ENCODE measurements at regions not wholly inside any gene's neighbourhood (a gene's known extent, or its start where the extent isn't known, plus 50 kb on each side); places are given as distances from the start of the nearest gene placed in this dataset.

DNA sequence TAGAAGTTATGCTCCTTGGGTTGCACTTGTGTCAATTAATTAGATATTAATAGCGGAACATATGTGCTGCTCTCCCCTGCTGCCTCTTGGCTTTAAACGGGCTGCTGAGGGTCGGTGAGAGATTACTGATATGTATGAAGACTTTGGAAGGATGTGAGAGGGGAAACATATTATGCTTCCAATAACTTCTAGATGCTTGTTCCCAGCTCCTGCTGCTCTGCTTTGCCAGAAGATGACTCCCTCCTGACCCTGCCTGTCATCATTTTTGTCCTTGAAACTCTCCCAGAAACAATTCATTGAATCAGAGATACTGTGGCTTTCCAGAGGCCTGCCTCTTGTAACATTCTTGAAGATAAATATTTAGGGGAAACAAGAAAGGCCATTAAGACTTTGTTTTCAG lies 300.1 kb upstream of the STXBP6 start:
- Histone ChIP-seq H3K9me2 (replicated peaks; ENCODE audit: insufficient read depth, low read length) (no peaks in the 10 kb centered on the region), H3K9ac (ENCODE audit: low read length) (no peak overlapping the region), H3K27ac (ENCODE audit: low read depth, low read length) (no peak overlapping the region), H3K9me3 (ENCODE audit: insufficient read depth, low read length) (no peaks in the 10 kb centered on the region), H3K4me3 (ENCODE audit: insufficient read depth, low read length, poor library complexity, severe bottlenecking) (no peak overlapping the region), H2AFZ (ENCODE audit: low read depth, low read length, severe bottlenecking) (no peak overlapping the region), H3K27me3 (ENCODE audit: low read length) (no peaks in the 10 kb centered on the region), H3K79me2 (ENCODE audit: insufficient read depth, low read length) (no peaks in the 10 kb centered on the region), H3F3A (ENCODE audit: insufficient read depth) (no peaks in the 10 kb centered on the region), H3K4me2 (ENCODE audit: low read depth, low read length, poor library complexity, severe bottlenecking) (no peak overlapping the region), H3K36me3 (ENCODE audit: low read length) (no peaks in the 10 kb centered on the region), H4K20me1 (ENCODE audit: low read depth, low read length) (no peaks in the 10 kb centered on the region)
- TF ChIP-seq, protein P1, sequence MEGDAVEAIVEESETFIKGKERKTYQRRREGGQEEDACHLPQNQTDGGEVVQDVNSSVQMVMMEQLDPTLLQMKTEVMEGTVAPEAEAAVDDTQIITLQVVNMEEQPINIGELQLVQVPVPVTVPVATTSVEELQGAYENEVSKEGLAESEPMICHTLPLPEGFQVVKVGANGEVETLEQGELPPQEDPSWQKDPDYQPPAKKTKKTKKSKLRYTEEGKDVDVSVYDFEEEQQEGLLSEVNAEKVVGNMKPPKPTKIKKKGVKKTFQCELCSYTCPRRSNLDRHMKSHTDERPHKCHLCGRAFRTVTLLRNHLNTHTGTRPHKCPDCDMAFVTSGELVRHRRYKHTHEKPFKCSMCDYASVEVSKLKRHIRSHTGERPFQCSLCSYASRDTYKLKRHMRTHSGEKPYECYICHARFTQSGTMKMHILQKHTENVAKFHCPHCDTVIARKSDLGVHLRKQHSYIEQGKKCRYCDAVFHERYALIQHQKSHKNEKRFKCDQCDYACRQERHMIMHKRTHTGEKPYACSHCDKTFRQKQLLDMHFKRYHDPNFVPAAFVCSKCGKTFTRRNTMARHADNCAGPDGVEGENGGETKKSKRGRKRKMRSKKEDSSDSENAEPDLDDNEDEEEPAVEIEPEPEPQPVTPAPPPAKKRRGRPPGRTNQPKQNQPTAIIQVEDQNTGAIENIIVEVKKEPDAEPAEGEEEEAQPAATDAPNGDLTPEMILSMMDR (IDR thresholded peaks at IDR 0.05; ENCODE audit: insufficient read depth, low read length, poor library complexity, severe bottlenecking) = no peak
- no peak for TF ChIP-seq EZH2phosphoT487 (conservative IDR thresholded peaks at IDR 0.05; ENCODE audit: low read length)

DNA sequence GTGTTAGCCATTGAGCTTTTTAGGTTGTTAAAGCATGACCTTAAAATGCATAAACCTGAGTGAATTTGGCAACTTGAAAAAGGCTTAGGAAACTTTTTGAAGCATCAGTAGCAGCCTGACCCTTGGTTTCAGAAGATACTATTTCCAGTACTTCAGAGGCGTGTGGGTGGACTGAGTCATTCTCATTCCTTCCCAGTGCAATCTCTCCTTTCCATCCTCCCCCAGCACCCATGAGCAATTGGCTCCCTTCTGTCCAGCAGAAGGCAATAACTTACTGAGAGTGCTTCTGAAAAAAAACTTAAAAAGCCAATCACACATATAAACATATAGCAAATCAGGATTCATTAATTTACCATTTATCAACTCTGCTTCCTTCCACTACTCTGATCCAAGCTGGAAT lies 299.3 kb upstream of the STXBP6 start:
- Histone ChIP-seq H3K9me2 (replicated peaks; ENCODE audit: insufficient read depth, low read length) (no peaks in the 10 kb centered on the region), H3K9me3 (ENCODE audit: insufficient read depth, low read length) (no peaks in the 10 kb centered on the region), H2AFZ (ENCODE audit: low read depth, low read length, severe bottlenecking) (no peak overlapping the region), H3K9ac (ENCODE audit: low read length) (no peak overlapping the region), H3K36me3 (ENCODE audit: low read length) (no peaks in the 10 kb centered on the region), H3F3A (ENCODE audit: insufficient read depth) (no peaks in the 10 kb centered on the region), H3K27me3 (ENCODE audit: low read length) (no peaks in the 10 kb centered on the region), H3K27ac (ENCODE audit: low read depth, low read length) (no peak overlapping the region), H3K79me2 (ENCODE audit: insufficient read depth, low read length) (no peaks in the 10 kb centered on the region), H4K20me1 (ENCODE audit: low read depth, low read length) (no peaks in the 10 kb centered on the region), H3K4me2 (ENCODE audit: low read depth, low read length, poor library complexity, severe bottlenecking) (no peak overlapping the region), H3K4me3 (ENCODE audit: insufficient read depth, low read length, poor library complexity, severe bottlenecking) (no peak overlapping the region)
- TF ChIP-seq, protein P1 (IDR thresholded peaks at IDR 0.05; ENCODE audit: insufficient read depth, low read length, poor library complexity, severe bottlenecking) = no peak
- TF ChIP-seq EZH2phosphoT487 (conservative IDR thresholded peaks at IDR 0.05; ENCODE audit: low read length) = no peak

DNA sequence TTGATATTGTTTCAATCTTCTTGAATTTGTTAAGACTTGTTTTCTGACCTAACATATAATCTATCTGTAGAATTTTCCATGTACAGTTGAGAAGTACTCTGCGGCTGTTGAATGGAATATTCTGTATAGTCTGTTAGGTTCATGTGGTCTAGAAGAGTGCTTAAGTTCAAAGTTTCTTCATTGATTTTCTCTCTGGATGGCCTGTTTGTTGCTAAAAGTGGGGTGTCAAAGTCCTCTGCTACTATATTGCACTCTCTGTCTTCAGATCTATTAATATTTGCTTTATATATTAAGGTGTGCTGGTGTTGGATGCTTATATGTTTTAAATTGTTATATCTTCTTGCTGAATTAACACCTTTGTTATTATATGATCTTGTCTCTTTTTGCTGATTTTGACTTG lies 290.9 kb upstream of the STXBP6 start:
- no peaks in the 10 kb centered on the region for H3K79me2 ChIP-seq (ENCODE audit: insufficient read depth, low read length)
- no peaks in the 10 kb centered on the region for H3K9me3 ChIP-seq (ENCODE audit: insufficient read depth, low read length)
- no peak overlapping the region for H3K4me2 ChIP-seq (ENCODE audit: low read depth, low read length, poor library complexity, severe bottlenecking)
- no peaks in the 10 kb centered on the region for H3K36me3 ChIP-seq (ENCODE audit: low read length)
- H3F3A ChIP-seq (ENCODE audit: insufficient read depth) = no peaks in the 10 kb centered on the region
- H3K9ac ChIP-seq (ENCODE audit: low read length) = no peak overlapping the region
- no peak overlapping the region for H2AFZ ChIP-seq (ENCODE audit: low read depth, low read length, severe bottlenecking)
- H3K4me3 ChIP-seq (ENCODE audit: insufficient read depth, low read length, poor library complexity, severe bottlenecking) = no peak overlapping the region
- TF ChIP-seq, protein P1 (IDR thresholded peaks at IDR 0.05; ENCODE audit: insufficient read depth, low read length, poor library complexity, severe bottlenecking) = no peak
- TF ChIP-seq EZH2phosphoT487 (conservative IDR thresholded peaks at IDR 0.05; ENCODE audit: low read length) = no peak
- H3K27me3 ChIP-seq (ENCODE audit: low read length) = no peaks in the 10 kb centered on the region
- H4K20me1 ChIP-seq (ENCODE audit: low read depth, low read length) = no peaks in the 10 kb centered on the region
- no peaks in the 10 kb centered on the region for H3K9me2 ChIP-seq (replicated peaks; ENCODE audit: insufficient read depth, low read length)
- H3K27ac ChIP-seq (ENCODE audit: low read depth, low read length) = no peak overlapping the region
